DMS79 treated with DMSO at 0.1 percent for 48 hours (cell line): ENCODE measurements at regions not wholly inside any gene's neighbourhood (a gene's known extent, or its start where the extent isn't known, plus 50 kb on each side); places are given as distances from the start of the nearest gene placed in this dataset.

Experiments used
- DNase-seq: peaks from one replicate; lab custom pipeline; 2025; lab: John Stamatoyannopoulos, UW

GRCh38 chr12:90129366-90130030 is 420.9 kb upstream of the ATP2B1 start:
- DNase-seq: no peak

GRCh38 chr12:90128526-90128925 is 419.9 kb upstream of the ATP2B1 start:
- no peak for DNase-seq

- no peak for DNase-seq
Observed at GRCh38 chr12:90126125-90126524, 417.5 kb upstream of the ATP2B1 start.

- no peak for DNase-seq
Observed at GRCh38 chr12:90124914-90125313, 416.3 kb upstream of the ATP2B1 start.

GRCh38 chr12:90124289-90124688 is 415.7 kb upstream of the ATP2B1 start:
- no peak for DNase-seq

GRCh38 chr12:90122681-90123080 is 414.0 kb upstream of the ATP2B1 start:
- no peak for DNase-seq

GRCh38 chr12:90120627-90121026 is 412.0 kb upstream of the ATP2B1 start:
- DNase-seq: no peak

GRCh38 chr12:90112666-90113065 is 404.0 kb upstream of the ATP2B1 start:
- no peak for DNase-seq

- no peak for DNase-seq
Observed at GRCh38 chr12:90111791-90112580, 403.3 kb upstream of the ATP2B1 start.

- no peak for DNase-seq
Observed at GRCh38 chr12:90106568-90106967, 397.9 kb upstream of the ATP2B1 start.

GRCh38 chr12:90102957-90103652 is 394.5 kb upstream of the ATP2B1 start:
- DNase-seq: no peak

GRCh38 chr12:90100579-90100978 is 391.9 kb upstream of the ATP2B1 start:
- DNase-seq: no peak

- DNase-seq: no peak
Observed at GRCh38 chr12:90099288-90099687, 390.6 kb upstream of the ATP2B1 start.

GRCh38 chr12:90098132-90098779 is 389.6 kb upstream of the ATP2B1 start:
- no peak for DNase-seq

- DNase-seq: no peak
Observed at GRCh38 chr12:90091809-90092208, 383.2 kb upstream of the ATP2B1 start.

GRCh38 chr12:90090929-90091651 is 382.5 kb upstream of the ATP2B1 start:
- no peak for DNase-seq

GRCh38 chr12:90086281-90086680 is 377.6 kb upstream of the ATP2B1 start:
- no peak for DNase-seq

GRCh38 chr12:90085494-90086274 is 377.0 kb upstream of the ATP2B1 start:
- DNase-seq: no peak

GRCh38 chr12:90084018-90084417 is 375.4 kb upstream of the ATP2B1 start:
- no peak for DNase-seq

GRCh38 chr12:90080616-90081015 is 372.0 kb upstream of the ATP2B1 start:
- DNase-seq: no peak
